ENCODE measurements at regions not wholly inside any gene's neighbourhood (a gene's known extent, or its start where the extent isn't known, plus 50 kb on each side); places are given as distances from the start of the nearest gene placed in this dataset.
"Not testable (repeated sequence)": the region's sequence is repeated elsewhere in the genome, so short reads cannot be mapped to it uniquely, and the experiment has no call there.

- no peaks in the 10 kb centered on the region for H3K27me3 Mint-ChIP-seq
- ATAC-seq (no peak), DNase-seq (no peak)
- H3K9me3 Mint-ChIP-seq: no peaks in the 10 kb centered on the region
- no peak overlapping the region for H3K27ac Mint-ChIP-seq
- H3K4me1 Mint-ChIP-seq: peaks cover 15% of the 10 kb centered on the region
- no peaks in the 10 kb centered on the region for H3K36me3 Mint-ChIP-seq (ENCODE audit: low read depth)
- no peak overlapping the region for H3K4me3 Mint-ChIP-seq
These were observed 123.3 kb upstream of the RAI2 start for GRCh38 chrX:17984415-17984814.

GRCh38 chrX:17983389-17983788 lies 122.3 kb upstream of the RAI2 start:
- Mint-ChIP-seq H3K4me3 (no peak overlapping the region), H3K36me3 (ENCODE audit: low read depth) (no peaks in the 10 kb centered on the region), H3K9me3 (no peaks in the 10 kb centered on the region), H3K4me1 (peaks cover 15% of the 10 kb centered on the region), H3K27ac (no peak overlapping the region), H3K27me3 (no peaks in the 10 kb centered on the region)
- ATAC-seq: no peak
- no peak for DNase-seq

GRCh38 chrX:17977696-17978095 lies 116.6 kb upstream of the RAI2 start:
- H3K4me1 Mint-ChIP-seq: no peaks in the 10 kb centered on the region
- H3K36me3 Mint-ChIP-seq (ENCODE audit: low read depth): no peaks in the 10 kb centered on the region
- H3K27me3 Mint-ChIP-seq: peaks cover 2% of the 10 kb centered on the region
- no peaks in the 10 kb centered on the region for H3K9me3 Mint-ChIP-seq
- no peak overlapping the region for H3K4me3 Mint-ChIP-seq
- ATAC-seq (no peak), DNase-seq (no peak)
- H3K27ac Mint-ChIP-seq: no peak overlapping the region

GRCh38 chrX:17976955-17977354 lies 115.9 kb upstream of the RAI2 start:
- DNase-seq (no peak), ATAC-seq (no peak)
- H3K27ac Mint-ChIP-seq: no peak overlapping the region
- H3K9me3 Mint-ChIP-seq: no peaks in the 10 kb centered on the region
- no peak overlapping the region for H3K4me3 Mint-ChIP-seq
- no peaks in the 10 kb centered on the region for H3K4me1 Mint-ChIP-seq
- no peaks in the 10 kb centered on the region for H3K36me3 Mint-ChIP-seq (ENCODE audit: low read depth)
- H3K27me3 Mint-ChIP-seq: peaks cover 2% of the 10 kb centered on the region

GRCh38 chrX:17975349-17975748 lies 114.3 kb upstream of the RAI2 start:
- not testable (repeated sequence) for ATAC-seq; H3K4me3 Mint-ChIP-seq; H3K27ac Mint-ChIP-seq; H3K9me3 Mint-ChIP-seq; H3K36me3 Mint-ChIP-seq (ENCODE audit: low read depth); DNase-seq; H3K4me1 Mint-ChIP-seq; H3K27me3 Mint-ChIP-seq

GRCh38 chrX:17968367-17968766 lies 107.3 kb upstream of the RAI2 start:
- Mint-ChIP-seq H3K4me3 (no peak overlapping the region), H3K9me3 (no peaks in the 10 kb centered on the region), H3K27me3 (no peaks in the 10 kb centered on the region), H3K27ac (no peak overlapping the region), H3K36me3 (ENCODE audit: low read depth) (no peaks in the 10 kb centered on the region), H3K4me1 (no peaks in the 10 kb centered on the region)
- ATAC-seq (no peak), DNase-seq (no peak)

GRCh38 chrX:17967888-17968287 lies 106.8 kb upstream of the RAI2 start:
- Mint-ChIP-seq H3K27me3 (no peaks in the 10 kb centered on the region), H3K36me3 (ENCODE audit: low read depth) (no peaks in the 10 kb centered on the region), H3K9me3 (no peaks in the 10 kb centered on the region), H3K4me1 (no peaks in the 10 kb centered on the region), H3K4me3 (no peak overlapping the region), H3K27ac (no peak overlapping the region)
- no peak for DNase-seq
- ATAC-seq: no peak

GRCh38 chrX:17964871-17965270 lies 103.8 kb upstream of the RAI2 start:
- Mint-ChIP-seq H3K4me3 (no peak overlapping the region), H3K27me3 (no peaks in the 10 kb centered on the region), H3K4me1 (no peaks in the 10 kb centered on the region), H3K27ac (no peak overlapping the region), H3K36me3 (ENCODE audit: low read depth) (no peaks in the 10 kb centered on the region), H3K9me3 (no peaks in the 10 kb centered on the region)
- no peak for ATAC-seq
- DNase-seq: no peak

GRCh38 chrX:17960891-17961290 lies 99.8 kb upstream of the RAI2 start:
- no peak for ATAC-seq
- H3K9me3 Mint-ChIP-seq: no peaks in the 10 kb centered on the region
- no peak overlapping the region for H3K27ac Mint-ChIP-seq
- no peaks in the 10 kb centered on the region for H3K36me3 Mint-ChIP-seq (ENCODE audit: low read depth)
- H3K4me3 Mint-ChIP-seq: no peak overlapping the region
- DNase-seq: no peak
- H3K27me3 Mint-ChIP-seq: peaks cover 3% of the 10 kb centered on the region
- no peaks in the 10 kb centered on the region for H3K4me1 Mint-ChIP-seq

GRCh38 chrX:17944833-17945497 lies 83.9 kb upstream of the RAI2 start:
- ATAC-seq (no peak), DNase-seq (peak; percentile 9)
- Mint-ChIP-seq H3K27ac (no peak overlapping the region), H3K4me3 (no peak overlapping the region), H3K9me3 (no peaks in the 10 kb centered on the region), H3K36me3 (ENCODE audit: low read depth) (no peaks in the 10 kb centered on the region), H3K4me1 (no peaks in the 10 kb centered on the region), H3K27me3 (no peaks in the 10 kb centered on the region)

GRCh38 chrX:17941171-17941570 lies 80.1 kb upstream of the RAI2 start:
- H3K36me3 Mint-ChIP-seq (ENCODE audit: low read depth); H3K4me3 Mint-ChIP-seq; DNase-seq; H3K4me1 Mint-ChIP-seq; H3K27me3 Mint-ChIP-seq; H3K27ac Mint-ChIP-seq; ATAC-seq; H3K9me3 Mint-ChIP-seq: not testable (repeated sequence)

- DNase-seq: no peak
- Mint-ChIP-seq H3K4me3 (no peak overlapping the region), H3K27me3 (no peaks in the 10 kb centered on the region), H3K4me1 (no peaks in the 10 kb centered on the region), H3K36me3 (ENCODE audit: low read depth) (no peaks in the 10 kb centered on the region), H3K27ac (no peak overlapping the region), H3K9me3 (no peaks in the 10 kb centered on the region)
- ATAC-seq: no peak
These were observed 78.6 kb upstream of the RAI2 start for GRCh38 chrX:17939724-17940123.

- no peaks in the 10 kb centered on the region for H3K36me3 Mint-ChIP-seq (ENCODE audit: low read depth)
- DNase-seq (no peak), ATAC-seq (no peak)
- no peaks in the 10 kb centered on the region for H3K27me3 Mint-ChIP-seq
- no peaks in the 10 kb centered on the region for H3K9me3 Mint-ChIP-seq
- no peaks in the 10 kb centered on the region for H3K4me1 Mint-ChIP-seq
- H3K27ac Mint-ChIP-seq: no peak overlapping the region
- no peak overlapping the region for H3K4me3 Mint-ChIP-seq
These were observed 72.8 kb upstream of the RAI2 start for GRCh38 chrX:17933856-17934255.

- H3K27me3 Mint-ChIP-seq: no peaks in the 10 kb centered on the region
- no peaks in the 10 kb centered on the region for H3K9me3 Mint-ChIP-seq
- DNase-seq: no peak
- H3K27ac Mint-ChIP-seq: no peak overlapping the region
- no peak for ATAC-seq
- H3K4me3 Mint-ChIP-seq: no peak overlapping the region
- no peaks in the 10 kb centered on the region for H3K4me1 Mint-ChIP-seq
- no peaks in the 10 kb centered on the region for H3K36me3 Mint-ChIP-seq (ENCODE audit: low read depth)
These were observed 71.7 kb upstream of the RAI2 start for GRCh38 chrX:17932781-17933180.

- no peaks in the 10 kb centered on the region for H3K9me3 Mint-ChIP-seq
- H3K27me3 Mint-ChIP-seq: no peaks in the 10 kb centered on the region
- H3K36me3 Mint-ChIP-seq (ENCODE audit: low read depth): no peaks in the 10 kb centered on the region
- H3K4me3 Mint-ChIP-seq: no peak overlapping the region
- DNase-seq: no peak
- no peak for ATAC-seq
- no peaks in the 10 kb centered on the region for H3K4me1 Mint-ChIP-seq
- H3K27ac Mint-ChIP-seq: no peak overlapping the region
These were observed 70.8 kb upstream of the RAI2 start for GRCh38 chrX:17931855-17932254.

GRCh38 chrX:17930850-17931249 lies 69.8 kb upstream of the RAI2 start:
- Mint-ChIP-seq H3K27ac (no peak overlapping the region), H3K4me3 (no peak overlapping the region), H3K27me3 (no peaks in the 10 kb centered on the region), H3K4me1 (no peaks in the 10 kb centered on the region), H3K36me3 (ENCODE audit: low read depth) (no peaks in the 10 kb centered on the region), H3K9me3 (peaks cover 7% of the 10 kb centered on the region)
- ATAC-seq (no peak), DNase-seq (no peak)
